ENCODE measurements at regions not wholly inside any gene's neighbourhood (a gene's known extent, or its start where the extent isn't known, plus 50 kb on each side); places are given as distances from the start of the nearest gene placed in this dataset.

- no peaks in the 10 kb centered on the region for H3K36me3 Mint-ChIP-seq
- H3K4me3 ChIP-seq (ENCODE audit: control insufficient read depth in 1 of 2, extremely low read depth in 1 of 2, low read length in 1 of 2), result no peak overlapping the region
- H3K4me3 Mint-ChIP-seq, result no peak overlapping the region
- H3K4me1 ChIP-seq (ENCODE audit: control insufficient read depth in 1 of 2, extremely low read depth in 1 of 2, insufficient read depth in 2 of 2, low read length in 2 of 2), result no peaks in the 10 kb centered on the region
- peaks cover 20 to 28% of the 10 kb centered on the region in 2 donors for H3K27me3 Mint-ChIP-seq
- H3K27ac ChIP-seq (ENCODE audit: low read length), result no peak overlapping the region
- CTCF ChIA-PET, result no interaction called here
- no peaks in the 10 kb centered on the region for H3K4me1 Mint-ChIP-seq
- peaks cover 0 to 24% of the 10 kb centered on the region in 2 experiments for H3K27me3 ChIP-seq (replicated peaks in 1 of 2; ENCODE audit: control insufficient read depth in 2 of 2, extremely low read depth in 1 of 2, insufficient read depth in 2 of 2, low read length in 1 of 2)
- no peaks in the 10 kb centered on the region for H3K36me3 ChIP-seq (ENCODE audit: control insufficient read depth in 2 of 2, extremely low read depth in 1 of 2, insufficient read depth in 1 of 2, low read length in 1 of 2)
- no peaks in the 10 kb centered on the region for H3K9me3 ChIP-seq
- DNase-seq, result no peak
- no peak overlapping the region for H3K27ac Mint-ChIP-seq
- POLR2A ChIA-PET, result no interaction called here
- 88% methylated on average over 4 of the region's 5 CpGs for WGBS (ENCODE audit: insufficient coverage)
- no peak for ATAC-seq (replicated peaks in 1 of 4)
- peaks cover 0 to 3% (median 0%) of the 10 kb centered on the region in 3 donors for H3K9me3 Mint-ChIP-seq
Measured at GRCh38 chr16:87015021-87015420, 302.2 kb downstream of the C16orf95 start.

GRCh38 chr16:87016046-87017035 lies 300.9 kb downstream of the C16orf95 start:
- Histone ChIP-seq H3K36me3 (ENCODE audit: control insufficient read depth in 2 of 2, extremely low read depth in 1 of 2, insufficient read depth in 1 of 2, low read length in 1 of 2) (no peaks in the 10 kb centered on the region), H3K4me1 (ENCODE audit: control insufficient read depth in 1 of 2, extremely low read depth in 1 of 2, insufficient read depth in 2 of 2, low read length in 2 of 2) (no peaks in the 10 kb centered on the region), H3K27ac (ENCODE audit: low read length) (no peak overlapping the region), H3K27me3 (replicated peaks in 1 of 2; ENCODE audit: control insufficient read depth in 2 of 2, extremely low read depth in 1 of 2, insufficient read depth in 2 of 2, low read length in 1 of 2) (peaks cover 0 to 36% of the 10 kb centered on the region in 2 experiments), H3K4me3 (ENCODE audit: control insufficient read depth in 1 of 2, extremely low read depth in 1 of 2, low read length in 1 of 2) (no peak overlapping the region), H3K9me3 (no peaks in the 10 kb centered on the region)
- ATAC-seq (replicated peaks in 1 of 4) (no peak), DNase-seq (no peak)
- Mint-ChIP-seq H3K4me3 (no peak overlapping the region), H3K9me3 (peaks cover 0 to 3% (median 0%) of the 10 kb centered on the region in 3 donors), H3K27ac (no peak overlapping the region), H3K36me3 (no peaks in the 10 kb centered on the region), H3K4me1 (no peaks in the 10 kb centered on the region), H3K27me3 (peaks cover 25 to 38% of the 10 kb centered on the region in 2 donors)
- POLR2A ChIA-PET, result no interaction called here
- CTCF ChIA-PET, result no interaction called here
- WGBS (ENCODE audit: insufficient coverage), result 30% methylated on average over 9 of the region's 15 CpGs

GRCh38 chr16:87017371-87018012 lies 299.7 kb downstream of the C16orf95 start:
- Mint-ChIP-seq H3K4me3 (no peak overlapping the region), H3K4me1 (no peaks in the 10 kb centered on the region), H3K36me3 (no peaks in the 10 kb centered on the region), H3K9me3 (peaks cover 0 to 3% (median 0%) of the 10 kb centered on the region in 3 donors), H3K27ac (no peak overlapping the region), H3K27me3 (peaks cover 26 to 42% of the 10 kb centered on the region in 2 donors)
- Histone ChIP-seq H3K4me1 (ENCODE audit: control insufficient read depth in 1 of 2, extremely low read depth in 1 of 2, insufficient read depth in 2 of 2, low read length in 2 of 2) (no peaks in the 10 kb centered on the region), H3K27ac (ENCODE audit: low read length) (no peak overlapping the region), H3K4me3 (ENCODE audit: control insufficient read depth in 1 of 2, extremely low read depth in 1 of 2, low read length in 1 of 2) (no peak overlapping the region), H3K36me3 (ENCODE audit: control insufficient read depth in 2 of 2, extremely low read depth in 1 of 2, insufficient read depth in 1 of 2, low read length in 1 of 2) (no peaks in the 10 kb centered on the region), H3K27me3 (replicated peaks in 1 of 2; ENCODE audit: control insufficient read depth in 2 of 2, extremely low read depth in 1 of 2, insufficient read depth in 2 of 2, low read length in 1 of 2) (peaks cover 0 to 36% of the 10 kb centered on the region in 2 experiments), H3K9me3 (no peaks in the 10 kb centered on the region)
- ChIA-PET POLR2A (no interaction called here), CTCF (no interaction called here)
- 42% methylated on average over 6 of the region's 9 CpGs for WGBS (ENCODE audit: insufficient coverage)
- DNase-seq (no peak), ATAC-seq (replicated peaks in 1 of 4) (no peak)

DNA sequence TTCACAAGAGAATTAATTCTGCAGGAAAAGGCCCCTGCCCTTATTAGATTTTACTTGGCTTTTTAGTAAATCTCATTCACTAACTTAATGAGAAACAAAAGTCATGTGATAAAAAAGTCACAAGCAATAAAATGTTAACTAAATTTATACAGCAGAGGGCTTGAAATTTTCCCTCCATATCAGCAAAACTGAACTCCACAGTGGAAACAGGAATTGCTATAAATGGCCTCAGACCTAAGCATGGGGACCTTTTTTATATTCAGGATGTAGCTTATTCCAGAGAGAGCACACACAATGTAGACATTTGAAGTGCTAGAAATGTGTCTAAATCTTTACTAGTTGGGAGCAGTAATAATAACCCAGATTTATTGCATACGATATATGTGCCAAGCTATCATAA lies 291.5 kb downstream of the C16orf95 start:
- H3K36me3 Mint-ChIP-seq, result no peaks in the 10 kb centered on the region
- ChIA-PET POLR2A (no interaction called here), CTCF (no interaction called here)
- no peak overlapping the region for H3K27ac ChIP-seq (ENCODE audit: low read length)
- H3K36me3 ChIP-seq (ENCODE audit: control insufficient read depth in 2 of 2, extremely low read depth in 1 of 2, insufficient read depth in 1 of 2, low read length in 1 of 2), result no peaks in the 10 kb centered on the region
- H3K9me3 Mint-ChIP-seq, result peaks cover 0 to 4% (median 0%) of the 10 kb centered on the region in 3 donors
- no peaks in the 10 kb centered on the region for H3K4me1 ChIP-seq (ENCODE audit: control insufficient read depth in 1 of 2, extremely low read depth in 1 of 2, insufficient read depth in 2 of 2, low read length in 2 of 2)
- ATAC-seq (replicated peaks in 1 of 4) (no peak), DNase-seq (no peak)
- WGBS (ENCODE audit: insufficient coverage), result no CpG with 5 or more reads among the region's 1 CpG
- H3K27me3 ChIP-seq (replicated peaks in 1 of 2; ENCODE audit: control insufficient read depth in 2 of 2, extremely low read depth in 1 of 2, insufficient read depth in 2 of 2, low read length in 1 of 2), result peaks cover 0 to 18% of the 10 kb centered on the region in 2 experiments
- no peak overlapping the region for H3K4me3 ChIP-seq (ENCODE audit: control insufficient read depth in 1 of 2, extremely low read depth in 1 of 2, low read length in 1 of 2)
- H3K27ac Mint-ChIP-seq, result no peak overlapping the region
- H3K27me3 Mint-ChIP-seq, result peaks cover 9 to 17% of the 10 kb centered on the region in 2 donors
- no peaks in the 10 kb centered on the region for H3K4me1 Mint-ChIP-seq
- no peak overlapping the region for H3K4me3 Mint-ChIP-seq
- H3K9me3 ChIP-seq, result no peaks in the 10 kb centered on the region

GRCh38 chr16:87027056-87027616 lies 290.1 kb downstream of the C16orf95 start:
- 82% methylated on average over 13 of the region's 16 CpGs for WGBS (ENCODE audit: insufficient coverage)
- Histone ChIP-seq H3K27me3 (replicated peaks in 1 of 2; ENCODE audit: control insufficient read depth in 2 of 2, extremely low read depth in 1 of 2, insufficient read depth in 2 of 2, low read length in 1 of 2) (peaks cover 0 to 13% of the 10 kb centered on the region in 2 experiments), H3K4me3 (ENCODE audit: control insufficient read depth in 1 of 2, extremely low read depth in 1 of 2, low read length in 1 of 2) (no peak overlapping the region), H3K27ac (ENCODE audit: low read length) (no peak overlapping the region), H3K36me3 (ENCODE audit: control insufficient read depth in 2 of 2, extremely low read depth in 1 of 2, insufficient read depth in 1 of 2, low read length in 1 of 2) (no peaks in the 10 kb centered on the region), H3K9me3 (no peaks in the 10 kb centered on the region), H3K4me1 (ENCODE audit: control insufficient read depth in 1 of 2, extremely low read depth in 1 of 2, insufficient read depth in 2 of 2, low read length in 2 of 2) (no peaks in the 10 kb centered on the region)
- Mint-ChIP-seq H3K9me3 (peaks cover 0 to 4% (median 0%) of the 10 kb centered on the region in 3 donors), H3K4me3 (no peak overlapping the region), H3K27ac (no peak overlapping the region), H3K36me3 (no peaks in the 10 kb centered on the region), H3K27me3 (peaks cover 3 to 10% of the 10 kb centered on the region in 2 donors), H3K4me1 (no peaks in the 10 kb centered on the region)
- ChIA-PET CTCF (no interaction called here), POLR2A (interaction anchor here in 1 of 2 donors (0.7 kb wide), 1 partner anchor 118 kb away, joined by 3 read pairs; no protein-coding TSS in a partner anchor)
- ATAC-seq (replicated peaks in 1 of 4) (no peak), DNase-seq (no peak)

DNA sequence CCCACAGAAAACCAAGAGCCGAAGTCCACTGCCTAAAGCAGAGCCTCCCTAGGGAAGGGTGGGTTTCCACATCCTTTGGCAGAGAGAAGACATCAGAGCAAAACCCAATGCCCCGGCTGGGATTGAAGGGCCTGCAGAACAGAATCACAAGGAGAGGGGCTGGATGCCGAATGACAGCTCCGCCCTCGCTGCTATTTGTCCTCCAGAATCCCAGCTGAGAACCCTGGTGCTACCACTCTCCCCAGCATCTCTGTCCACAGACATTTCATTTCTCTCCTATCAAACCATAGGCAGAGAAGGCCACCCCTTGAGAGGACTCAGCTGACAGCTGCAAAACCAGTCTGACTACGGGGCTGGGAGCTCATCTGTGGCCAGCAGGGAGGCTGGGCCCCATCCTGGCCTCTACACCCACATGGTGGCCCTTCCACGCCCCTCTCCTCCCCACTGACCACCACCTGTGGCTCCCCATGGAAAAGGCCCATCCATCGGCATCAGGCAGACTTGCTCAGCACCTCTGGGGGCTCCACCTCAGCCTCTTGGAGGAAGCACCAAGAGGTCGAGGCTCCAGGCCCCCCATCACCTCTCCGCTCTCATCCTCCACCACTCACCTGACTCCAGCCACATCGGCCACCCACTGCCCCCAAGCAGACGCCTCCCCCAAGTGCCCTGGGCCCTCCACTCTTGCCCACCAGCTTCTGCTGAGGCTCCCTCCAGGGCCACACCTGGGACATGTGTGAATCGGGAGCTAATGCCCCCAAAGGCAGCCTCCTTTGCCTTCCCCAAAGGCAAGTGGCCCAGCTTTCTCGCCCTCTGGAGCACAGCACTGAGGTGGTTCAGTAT lies 288.5 kb downstream of the C16orf95 start:
- H3K4me3 ChIP-seq (ENCODE audit: control insufficient read depth in 1 of 2, extremely low read depth in 1 of 2, low read length in 1 of 2), result no peak overlapping the region
- Mint-ChIP-seq H3K27ac (no peak overlapping the region), H3K4me3 (no peak overlapping the region), H3K9me3 (peaks cover 0 to 4% (median 0%) of the 10 kb centered on the region in 3 donors), H3K36me3 (no peaks in the 10 kb centered on the region), H3K4me1 (no peaks in the 10 kb centered on the region), H3K27me3 (peaks cover 8 to 9% of the 10 kb centered on the region in 2 donors)
- no peaks in the 10 kb centered on the region for H3K36me3 ChIP-seq (ENCODE audit: control insufficient read depth in 2 of 2, extremely low read depth in 1 of 2, insufficient read depth in 1 of 2, low read length in 1 of 2)
- ATAC-seq (replicated peaks in 1 of 4) (no peak), DNase-seq (no peak)
- peaks cover 0 to 24% of the 10 kb centered on the region in 2 experiments for H3K27me3 ChIP-seq (replicated peaks in 1 of 2; ENCODE audit: control insufficient read depth in 2 of 2, extremely low read depth in 1 of 2, insufficient read depth in 2 of 2, low read length in 1 of 2)
- ChIA-PET CTCF (no interaction called here), POLR2A (no interaction called here)
- no peak overlapping the region for H3K27ac ChIP-seq (ENCODE audit: low read length)
- H3K4me1 ChIP-seq (ENCODE audit: control insufficient read depth in 1 of 2, extremely low read depth in 1 of 2, insufficient read depth in 2 of 2, low read length in 2 of 2), result no peaks in the 10 kb centered on the region
- H3K9me3 ChIP-seq, result no peaks in the 10 kb centered on the region
- 82% methylated on average over 10 of the region's 14 CpGs for WGBS (ENCODE audit: insufficient coverage)

Measured in T-cell (primary cell).